Activated CD8-positive, alpha-beta T cell treated with anti-CD3 and anti-CD28 coated beads for 36 hours (primary cell): ENCODE measurements at regions not wholly inside any gene's neighbourhood (a gene's known extent, or its start where the extent isn't known, plus 50 kb on each side); places are given as distances from the start of the nearest gene placed in this dataset.

Source experiments
- ATAC-seq: fragments of 200-7000 bp; cut with Tn5 transposase; one replicate; pipeline ENCODE4 v1.10.0; 2021; ENCODE audit warnings: mild to moderate bottlenecking, moderate library complexity
- CTCF ChIA-PET: fragments of 350-600 bp; sonication (Branson Sonifier 250); formaldehyde crosslinking; loops from one replicate; lab custom pipeline; 2021; ENCODE audit warnings: antibody characterized with exemption; lab: Charles Lee
- POLR2A ChIA-PET: fragments of 350-600 bp; sonication (Branson Sonifier 250); formaldehyde crosslinking; loops from one replicate; lab custom pipeline; 2021; ENCODE audit warnings: antibody characterized with exemption; lab: Charles Lee
- DNase-seq: peaks from one replicate; pipeline ENCODE4 v3.0.0-alpha.2; 2020
- H3K27ac Mint-ChIP-seq: one replicate; pipeline ENCODE4 v1.8.0; 2021; ENCODE audit warnings: mild to moderate bottlenecking, mixed read lengths
- H3K27me3 Mint-ChIP-seq: one replicate; pipeline ENCODE4 v1.8.0; 2021; ENCODE audit warnings: mixed read lengths
- H3K36me3 Mint-ChIP-seq: one replicate; pipeline ENCODE4 v1.8.0; 2021; ENCODE audit warnings: low read depth, mixed read lengths
- H3K4me1 Mint-ChIP-seq: one replicate; pipeline ENCODE4 v1.8.0; 2021; ENCODE audit warnings: low read depth, mixed read lengths
- H3K4me3 Mint-ChIP-seq: one replicate; pipeline ENCODE4 v1.8.0; 2021; ENCODE audit warnings: mild to moderate bottlenecking, moderate library complexity, mixed read lengths
- H3K9me3 Mint-ChIP-seq: one replicate; pipeline ENCODE4 v1.8.0; 2021; ENCODE audit warnings: mixed read lengths
- intact Hi-C: fragments of 100-400 bp; cut with micrococcal nuclease; formaldehyde crosslinking; loops from one replicate; pipeline ENCODE4 v1.10.0; 2022
- TF ChIP-seq, protein P1 (sequence below): fragments of 200-600 bp; IDR thresholded peaks from one replicate; pipeline ENCODE4 v1.8.0; 2022; ENCODE audit warnings: antibody characterized with exemption, mild to moderate bottlenecking

DNA sequence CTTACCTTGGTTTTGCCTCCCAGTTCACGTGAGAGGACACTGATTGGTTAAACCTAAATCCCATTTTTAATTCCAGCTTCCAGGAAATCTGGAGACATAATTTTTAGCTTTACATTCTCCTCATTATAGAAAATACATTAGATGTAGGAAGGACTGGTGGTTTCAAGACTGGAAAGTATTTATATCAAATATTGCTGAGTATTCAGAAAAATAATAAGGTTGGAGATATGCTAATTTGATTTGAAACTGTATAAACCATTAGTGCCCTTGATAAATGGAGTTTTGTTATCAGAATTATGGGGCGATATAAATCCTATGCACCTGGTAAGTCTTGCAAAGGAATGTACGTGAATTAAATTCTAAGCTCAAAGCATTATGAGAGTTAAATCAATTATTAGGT is 218.0 kb upstream of the ADGRL4 start:
- H3K27ac Mint-ChIP-seq = no peak overlapping the region
- CTCF ChIA-PET = no interaction called here
- no peaks in the 10 kb centered on the region for H3K4me1 Mint-ChIP-seq
- H3K9me3 Mint-ChIP-seq = peaks cover 8% of the 10 kb centered on the region
- TF ChIP-seq, protein P1, sequence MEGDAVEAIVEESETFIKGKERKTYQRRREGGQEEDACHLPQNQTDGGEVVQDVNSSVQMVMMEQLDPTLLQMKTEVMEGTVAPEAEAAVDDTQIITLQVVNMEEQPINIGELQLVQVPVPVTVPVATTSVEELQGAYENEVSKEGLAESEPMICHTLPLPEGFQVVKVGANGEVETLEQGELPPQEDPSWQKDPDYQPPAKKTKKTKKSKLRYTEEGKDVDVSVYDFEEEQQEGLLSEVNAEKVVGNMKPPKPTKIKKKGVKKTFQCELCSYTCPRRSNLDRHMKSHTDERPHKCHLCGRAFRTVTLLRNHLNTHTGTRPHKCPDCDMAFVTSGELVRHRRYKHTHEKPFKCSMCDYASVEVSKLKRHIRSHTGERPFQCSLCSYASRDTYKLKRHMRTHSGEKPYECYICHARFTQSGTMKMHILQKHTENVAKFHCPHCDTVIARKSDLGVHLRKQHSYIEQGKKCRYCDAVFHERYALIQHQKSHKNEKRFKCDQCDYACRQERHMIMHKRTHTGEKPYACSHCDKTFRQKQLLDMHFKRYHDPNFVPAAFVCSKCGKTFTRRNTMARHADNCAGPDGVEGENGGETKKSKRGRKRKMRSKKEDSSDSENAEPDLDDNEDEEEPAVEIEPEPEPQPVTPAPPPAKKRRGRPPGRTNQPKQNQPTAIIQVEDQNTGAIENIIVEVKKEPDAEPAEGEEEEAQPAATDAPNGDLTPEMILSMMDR = no peak
- no peak overlapping the region for H3K4me3 Mint-ChIP-seq
- no peaks in the 10 kb centered on the region for H3K27me3 Mint-ChIP-seq
- intact Hi-C loops = no loop called here
- no peaks in the 10 kb centered on the region for H3K36me3 Mint-ChIP-seq
- ATAC-seq = no peak
- POLR2A ChIA-PET = no interaction called here
- no peak for DNase-seq

DNA sequence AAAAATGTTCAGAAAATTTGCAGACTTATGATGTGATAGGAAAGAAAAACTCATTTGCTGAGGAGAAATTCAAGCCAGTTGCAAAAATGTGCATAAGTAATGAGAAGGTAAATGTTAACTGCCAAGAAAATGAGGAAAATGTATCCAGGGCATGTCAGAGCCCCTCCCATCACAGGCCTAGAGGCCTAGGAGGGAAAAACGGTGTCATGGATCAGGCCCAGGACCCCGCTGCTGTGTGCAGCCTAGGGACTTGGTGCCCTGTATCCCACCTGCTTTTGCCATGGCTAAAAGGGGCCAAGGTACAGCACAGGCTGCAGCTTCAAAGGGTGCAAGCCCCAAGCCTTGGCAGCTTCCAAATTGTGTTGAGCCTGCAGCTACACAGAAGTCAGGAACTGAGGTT is 214.0 kb upstream of the ADGRL4 start:
- POLR2A ChIA-PET = no interaction called here
- TF ChIP-seq, protein P1 = no peak
- no peaks in the 10 kb centered on the region for H3K4me1 Mint-ChIP-seq
- H3K9me3 Mint-ChIP-seq = peaks cover 9% of the 10 kb centered on the region
- CTCF ChIA-PET = no interaction called here
- ATAC-seq (no peak), DNase-seq (no peak)
- no peaks in the 10 kb centered on the region for H3K36me3 Mint-ChIP-seq
- no peak overlapping the region for H3K27ac Mint-ChIP-seq
- H3K27me3 Mint-ChIP-seq = no peaks in the 10 kb centered on the region
- H3K4me3 Mint-ChIP-seq = no peak overlapping the region
- intact Hi-C loops = no loop called here

DNA sequence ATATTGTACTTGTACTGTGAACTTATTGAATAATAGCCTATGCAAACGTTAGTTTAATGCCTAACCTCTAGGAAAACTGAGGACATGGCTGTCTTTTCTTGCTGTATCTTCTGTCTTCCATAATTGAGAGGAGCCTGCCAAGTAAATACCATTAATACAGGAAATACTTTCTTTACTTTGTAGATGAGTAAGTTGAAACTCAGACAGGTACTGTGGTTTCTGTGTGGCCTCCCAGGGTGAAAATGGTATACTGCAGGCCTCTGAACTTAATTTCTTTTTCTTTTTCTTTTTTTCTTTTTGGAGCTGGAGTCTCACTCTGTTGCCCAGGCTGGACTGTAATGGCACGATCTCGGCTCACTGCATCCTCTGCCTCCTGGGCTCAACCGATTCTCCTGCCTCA is 208.8 kb upstream of the ADGRL4 start:
- TF ChIP-seq, protein P1 = no peak
- Mint-ChIP-seq H3K4me1 (no peaks in the 10 kb centered on the region), H3K27me3 (no peaks in the 10 kb centered on the region), H3K4me3 (no peak overlapping the region), H3K36me3 (no peaks in the 10 kb centered on the region), H3K9me3 (peaks cover 18% of the 10 kb centered on the region), H3K27ac (no peak overlapping the region)
- ChIA-PET POLR2A (no interaction called here), CTCF (no interaction called here)
- intact Hi-C loops = no loop called here
- ATAC-seq = no peak
- DNase-seq = no peak

DNA sequence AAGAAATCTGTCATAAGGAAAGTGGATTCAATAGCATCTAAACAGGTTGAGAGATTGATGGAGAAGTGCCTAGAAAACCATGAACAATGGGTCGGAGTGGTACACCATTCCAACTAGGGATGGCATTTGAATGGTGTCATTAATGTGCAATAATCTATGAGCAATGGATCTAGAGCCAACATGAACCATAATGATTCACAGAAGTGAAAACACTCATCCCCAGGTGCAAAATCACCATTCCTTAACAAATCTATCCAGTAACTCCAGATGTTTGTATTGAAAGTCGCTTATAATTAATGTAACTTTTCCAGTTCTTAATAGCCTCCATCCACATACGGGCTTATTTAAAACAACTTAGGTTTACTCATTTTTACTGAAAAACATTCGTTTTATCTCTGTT is 201.3 kb upstream of the ADGRL4 start:
- CTCF ChIA-PET = no interaction called here
- DNase-seq (no peak), ATAC-seq (no peak)

DNA sequence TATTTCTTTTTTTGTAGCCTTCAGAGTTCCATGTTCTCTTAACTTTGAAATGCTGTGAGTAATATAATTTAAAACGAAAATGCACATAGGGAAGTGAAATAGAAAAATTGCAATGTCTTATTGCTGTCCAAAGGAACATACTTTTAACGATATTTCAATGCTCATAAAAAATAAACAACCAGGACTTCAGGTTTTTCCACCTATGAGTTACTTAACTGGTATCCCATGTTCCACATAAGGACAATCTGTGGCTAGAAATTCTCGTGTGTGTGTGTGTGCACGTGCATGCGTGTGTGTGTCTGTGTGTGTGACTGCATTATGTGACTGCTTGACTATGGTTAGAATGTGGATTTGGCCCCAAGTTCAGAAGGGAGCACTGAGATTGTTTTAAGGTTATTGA is 200.8 kb upstream of the ADGRL4 start:
- POLR2A ChIA-PET = no interaction called here
- H3K4me3 Mint-ChIP-seq = no peak overlapping the region
- no peak for ATAC-seq
- no peaks in the 10 kb centered on the region for H3K27me3 Mint-ChIP-seq
- H3K4me1 Mint-ChIP-seq = no peaks in the 10 kb centered on the region
- DNase-seq = no peak
- intact Hi-C loops = no loop called here
- CTCF ChIA-PET = no interaction called here
- TF ChIP-seq, protein P1 = no peak
- H3K36me3 Mint-ChIP-seq = no peaks in the 10 kb centered on the region
- peaks cover 8% of the 10 kb centered on the region for H3K9me3 Mint-ChIP-seq
- no peak overlapping the region for H3K27ac Mint-ChIP-seq

More for the DNA sequence above, 201.3 kb upstream of the ADGRL4 start:
- Mint-ChIP-seq H3K4me1 (no peaks in the 10 kb centered on the region), H3K4me3 (no peak overlapping the region), H3K36me3 (no peaks in the 10 kb centered on the region), H3K27ac (no peak overlapping the region), H3K9me3 (peaks cover 8% of the 10 kb centered on the region), H3K27me3 (no peaks in the 10 kb centered on the region)
- TF ChIP-seq, protein P1 = no peak
- intact Hi-C loops = no loop called here
- POLR2A ChIA-PET = no interaction called here
